HCT116 (cell line): ENCODE measurements at regions not wholly inside any gene's neighbourhood (a gene's known extent, or its start where the extent isn't known, plus 50 kb on each side); places are given as distances from the start of the nearest gene placed in this dataset.

ENCODE experiments used
- ATAC-seq: fragments of 200-7000 bp; cut with Tn5 transposase; 2 replicates; pipeline ENCODE4 v1.9.1; 2020; ENCODE audit warnings: mild to moderate bottlenecking, moderate library complexity
- BruUV-seq: library from RNA; stranded (reverse); fragments of 400-500 nt; replicated peaks from 2 replicates; lab custom pipeline; 2021; lab: Mats Ljungman, UMichigan
- CTCF ChIA-PET: fragments of 300-600 bp; sonication (Branson Sonifier 250); formaldehyde crosslinking; loops from one replicate; lab custom pipeline; 2021; ENCODE audit warnings: antibody characterized with exemption; lab: Charles Lee
- POLR2A ChIA-PET: fragments of 300-600, 350-600 bp; sonication (Branson Sonifier 250); formaldehyde crosslinking; loops from one replicate; lab custom pipeline; 2021; ENCODE audit warnings: antibody characterized with exemption; lab: Charles Lee
- RAD21 ChIA-PET, 2 experiments: fragments of 300-600 bp; sonication (Branson Sonifier 250); formaldehyde crosslinking; loops; one replicate each; lab custom pipeline; 2023; ENCODE audit warnings: low total read pairs in 2 of 2; ENCODE audit not compliant: uncharacterized antibody in 2 of 2, unreplicated experiment in 2 of 2, low non-redundant PET in 1 of 2; lab: Charles Lee
- DNase-seq: peaks from one replicate; pipeline ENCODE4 v3.0.0-alpha.2; 2010; ENCODE audit warnings: low read depth, low spot score
- H2AFZ ChIP-seq: fragments of 200-600 bp; shearing (Covaris generic), sonication (generic); 2 replicates; pipeline ENCODE4 v1.6.1; 2017; ENCODE audit warnings: low read depth, mixed run types, mixed read lengths, antibody characterized with exemption, low read length; ENCODE audit not compliant: poor library complexity, severe bottlenecking
- H3K27ac ChIP-seq: 2 replicates; pipeline ENCODE4 v1.5.1; 2012; ENCODE audit warnings: low read depth, low read length
- H3K27me3 ChIP-seq: fragments of 200-600 bp; sonication (generic); 2 replicates; pipeline ENCODE4 v1.6.1; 2016; ENCODE audit warnings: mixed run types, low read length, mixed read lengths; ENCODE audit not compliant: insufficient read depth
- H3K36me3 ChIP-seq, 2 experiments: fragments of 200-500 bp in 1 of 2; fragments of 200-600 bp in 1 of 2; sonication (Bioruptor generic) in 1 of 2; sonication (generic) in 1 of 2; 2 replicates each; pipeline versions ENCODE4 v1.5.1 to v1.6.1; 2014 to 2016; ENCODE audit warnings: low read length in 2 of 2, inconsistent platforms in 1 of 2, mixed read lengths in 1 of 2, mixed run types in 1 of 2; ENCODE audit not compliant: insufficient read depth in 2 of 2, control insufficient read depth in 1 of 2
- H3K4me1 ChIP-seq, 2 experiments: fragments of 200-600 bp in 1 of 2; sonication (generic) in 1 of 2; 2 replicates each; pipeline versions ENCODE4 v1.5.1 to v1.6.1; 2012 to 2017; ENCODE audit warnings: low read length in 2 of 2, inconsistent platforms in 1 of 2, mild to moderate bottlenecking in 1 of 2, mixed read lengths in 1 of 2, mixed run types in 1 of 2, moderate library complexity in 1 of 2; ENCODE audit not compliant: insufficient read depth in 2 of 2, control insufficient read depth in 1 of 2
- H3K4me2 ChIP-seq: fragments of 200-600 bp; sonication (generic); 2 replicates; pipeline ENCODE4 v1.6.1; 2017; ENCODE audit warnings: mixed run types, low read length, mixed read lengths
- H3K4me3 ChIP-seq, 2 experiments: fragments of 200-600 bp in 1 of 2; sonication (generic) in 1 of 2; replicated peaks in 1 of 2; 2 replicates each; pipeline ENCODE4 v1.5.1; 2011 to 2016; ENCODE audit warnings: low read length in 2 of 2, control low read depth in 1 of 2, low read depth in 1 of 2, mild to moderate bottlenecking in 1 of 2, mixed read lengths in 1 of 2, mixed run types in 1 of 2
- H3K79me2 ChIP-seq: fragments of 200-600 bp; sonication (generic); 2 replicates; pipeline ENCODE4 v1.6.1; 2017; ENCODE audit warnings: mild to moderate bottlenecking, mixed run types, low read length, moderate library complexity, mixed read lengths; ENCODE audit not compliant: insufficient read depth
- H3K9ac ChIP-seq: fragments of 200-600 bp; sonication (generic); 2 replicates; pipeline ENCODE4 v1.6.1; 2016; ENCODE audit warnings: low read length, mixed read lengths
- H3K9me2 ChIP-seq: fragments of 200-600 bp; sonication (generic), shearing (Covaris generic); 2 replicates; pipeline ENCODE4 v1.6.1; 2017; ENCODE audit warnings: mixed run types, mild to moderate bottlenecking, moderate library complexity; ENCODE audit not compliant: insufficient read depth
- H3K9me3 ChIP-seq, 2 experiments: fragments of 200-500 bp in 1 of 2; fragments of 200-600 bp in 1 of 2; sonication (Bioruptor generic) in 1 of 2; sonication (generic) in 1 of 2; 2 replicates each; pipeline ENCODE4 v1.6.1; 2014 to 2017; ENCODE audit warnings: low read length in 2 of 2, mixed read lengths in 2 of 2, inconsistent platforms in 1 of 2, low read depth in 1 of 2, mild to moderate bottlenecking in 1 of 2, mixed run types in 1 of 2, moderate library complexity in 1 of 2; ENCODE audit not compliant: control insufficient read depth in 1 of 2, insufficient read depth in 1 of 2
- H4K20me1 ChIP-seq: fragments of 200-600 bp; sonication (generic), shearing (Covaris generic); 2 replicates; pipeline ENCODE4 v1.6.1; 2017; ENCODE audit warnings: mixed run types, mild to moderate bottlenecking, moderate library complexity; ENCODE audit not compliant: insufficient read depth
- ATF3 ChIP-seq: IDR thresholded peaks from 2 replicates; pipeline ENCODE4 v1.6.1; 2012
- EGR1 ChIP-seq: IDR thresholded peaks from 2 replicates; pipeline ENCODE4 v1.6.1; 2012; ENCODE audit warnings: low read depth
- ELF1 ChIP-seq: IDR thresholded peaks from 2 replicates; pipeline ENCODE4 v1.6.1; 2012; ENCODE audit warnings: low read depth, borderline replicate concordance
- FOSL1 ChIP-seq: IDR thresholded peaks from 2 replicates; pipeline ENCODE4 v1.6.1; 2012; ENCODE audit warnings: low read depth
- POLR2AphosphoS5 ChIP-seq: IDR thresholded peaks from 2 replicates; pipeline ENCODE4 v1.6.1; 2011; ENCODE audit warnings: mild to moderate bottlenecking, low read depth, low read length, moderate library complexity
- REST ChIP-seq: IDR thresholded peaks from 2 replicates; pipeline ENCODE4 v1.6.1; 2012; ENCODE audit warnings: low read depth
- SIN3A ChIP-seq: IDR thresholded peaks from 2 replicates; pipeline ENCODE4 v1.6.1; 2012; ENCODE audit warnings: low read depth
- TCF7L2 ChIP-seq: IDR thresholded peaks from 2 replicates; pipeline ENCODE4 v1.7.0; 2011; ENCODE audit warnings: borderline replicate concordance, inconsistent platforms; ENCODE audit not compliant: insufficient read depth, insufficient read length; ENCODE audit errors: extremely low read depth
- ZBTB33 ChIP-seq: IDR thresholded peaks from 2 replicates; pipeline ENCODE4 v1.6.1; 2011; ENCODE audit warnings: mild to moderate bottlenecking, low read length, moderate library complexity; ENCODE audit not compliant: insufficient replicate concordance; ENCODE audit errors: extremely low read depth
- ZNF274 ChIP-seq: fragments of 200-500 bp; sonication (Bioruptor generic); IDR thresholded peaks from 2 replicates; pipeline ENCODE4 v1.6.1; 2014; ENCODE audit warnings: mild to moderate bottlenecking, low read depth, low read length, inconsistent platforms
- intact Hi-C: fragments of 100-400 bp; cut with micrococcal nuclease; formaldehyde crosslinking; loops from 2 replicates; pipeline ENCODE4 v1.10.0; 2022

- no peaks in the 10 kb centered on the region for H3K79me2 ChIP-seq
- TF ChIP-seq ELF1 (no peak), ZBTB33 (no peak), ZNF274 (no peak), EGR1 (no peak), FOSL1 (no peak), REST (no peak), ATF3 (no peak), POLR2AphosphoS5 (no peak), TCF7L2 (no peak), SIN3A (no peak)
- no peaks in the 10 kb centered on the region for H4K20me1 ChIP-seq
- no peak overlapping the region for H3K4me2 ChIP-seq
- ChIA-PET POLR2A (no interaction called here), RAD21 (no interaction called here), CTCF (no interaction called here)
- DNase-seq (no peak), ATAC-seq (no peak)
- no peaks in the 10 kb centered on the region for H3K9me2 ChIP-seq
- intact Hi-C loops, result loop anchor here (10.0 kb wide), 1 partner anchor 227 kb away; no protein-coding TSS in a partner anchor
- H3K27me3 ChIP-seq, result no peaks in the 10 kb centered on the region
- no peaks in the 10 kb centered on the region for H3K9me3 ChIP-seq
- H3K4me3 ChIP-seq, result no peak overlapping the region
- no peaks in the 10 kb centered on the region for H3K36me3 ChIP-seq
- no peak overlapping the region for H2AFZ ChIP-seq
- H3K9ac ChIP-seq, result no peak overlapping the region
- H3K27ac ChIP-seq, result no peak overlapping the region
- no TSS peak for BruUV-seq
- H3K4me1 ChIP-seq, result no peaks in the 10 kb centered on the region
Measured at GRCh38 chr11:109707411-109707810, 285.4 kb downstream of the C11orf87 start.
